OCI-LY3 (cell line): ENCODE measurements at regions not wholly inside any gene's neighbourhood (a gene's known extent, or its start where the extent isn't known, plus 50 kb on each side); places are given as distances from the start of the nearest gene placed in this dataset.

Source experiments
- CTCF ChIP-seq: fragments of 200-600, 300-600 bp; sonication (generic); IDR thresholded peaks from 2 replicates; pipeline ENCODE4 v1.5.1; 2014; ENCODE audit warnings: antibody characterized with exemption, low read length, low read depth
- EZH2phosphoT487 ChIP-seq: fragments of 200-600 bp; shearing (Covaris generic); IDR thresholded peaks from 2 replicates; pipeline ENCODE4 v1.6.1; 2018; ENCODE audit warnings: antibody characterized with exemption, mixed run types, low read depth

DNA sequence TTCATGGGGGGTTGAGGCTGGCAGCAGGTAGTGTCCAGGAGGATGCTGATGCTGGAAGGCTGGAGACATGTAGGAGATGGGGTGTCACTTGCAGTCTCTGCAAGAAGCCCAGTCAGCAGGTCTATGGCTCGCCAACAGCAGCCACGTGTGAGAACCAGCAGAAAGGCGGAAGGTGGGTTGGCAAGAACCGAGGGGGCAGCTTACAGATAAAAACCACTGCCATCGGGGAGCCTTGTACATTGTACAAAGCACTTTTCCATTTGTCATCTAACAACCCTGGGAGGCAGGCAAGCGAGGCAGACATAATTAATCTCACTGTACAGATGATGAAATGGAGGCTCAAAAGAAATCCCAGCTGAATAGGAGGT lies 167.2 kb downstream of the KCNA5 start:
- TF ChIP-seq CTCF (no peak), EZH2phosphoT487 (no peak)
